ENCODE measurements at regions not wholly inside any gene's neighbourhood (a gene's known extent, or its start where the extent isn't known, plus 50 kb on each side); places are given as distances from the start of the nearest gene placed in this dataset.

DNA sequence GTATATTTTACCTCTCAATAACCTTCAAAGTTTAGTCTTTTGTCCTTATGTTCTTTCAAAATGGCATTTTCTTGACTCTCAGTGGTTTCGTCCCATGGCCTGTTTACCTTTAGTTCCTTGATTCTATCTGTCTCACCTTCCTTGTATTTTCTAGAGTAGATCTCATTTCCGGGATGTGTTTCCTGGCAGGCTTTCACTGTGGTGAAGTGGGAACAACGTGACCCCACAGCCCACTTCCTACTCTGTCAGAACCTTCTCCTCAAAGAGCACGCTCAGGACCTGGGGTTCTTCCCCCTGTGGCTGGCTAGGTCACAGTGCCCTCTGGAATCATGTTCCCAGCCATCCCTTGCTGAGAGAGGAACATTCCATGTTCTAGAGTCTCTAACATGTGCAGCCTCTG, 129.9 kb upstream of the ZNF32 start:
- H2BK20ac ChIP-seq (ENCODE audit: low read length): no peak overlapping the region
- H4K5ac ChIP-seq (ENCODE audit: insufficient read length, low read depth, low read length): no peak overlapping the region
- no peak overlapping the region for H2AK5ac ChIP-seq (ENCODE audit: low read depth, low read length)
- no peaks in the 10 kb centered on the region for H3K36me3 ChIP-seq (ENCODE audit: control insufficient read depth in 2 of 4, insufficient read depth in 4 of 4, low read length in 3 of 4)
- H3K18ac ChIP-seq (ENCODE audit: extremely low read depth, low read length): no peak overlapping the region
- H3K4me2 ChIP-seq (ENCODE audit: insufficient read depth in 1 of 2, low read depth in 2 of 2, low read length in 2 of 2): no peak overlapping the region
- no peak overlapping the region for H4K8ac ChIP-seq (ENCODE audit: extremely low read depth, insufficient read depth, low read length)
- H3K9me3 ChIP-seq (ENCODE audit: insufficient read depth in 2 of 2, low read depth in 1 of 2, low read length in 1 of 2): no peaks in the 10 kb centered on the region
- no peak overlapping the region for H3K9ac ChIP-seq (replicated peaks in 1 of 4; ENCODE audit: extremely low read depth in 1 of 4, low read depth in 3 of 4, low read length in 3 of 4)
- H3K14ac ChIP-seq (ENCODE audit: insufficient read length): no peak overlapping the region
- no peaks in the 10 kb centered on the region for H3K79me2 ChIP-seq (ENCODE audit: control insufficient read depth in 1 of 2, insufficient read depth in 2 of 2, low read length in 2 of 2)
- H2BK12ac ChIP-seq (ENCODE audit: low read depth, low read length): no peak overlapping the region
- H3K23ac ChIP-seq (ENCODE audit: insufficient read length): no peak overlapping the region
- H3K4ac ChIP-seq (replicated peaks; ENCODE audit: insufficient read length, low read depth, low read length): no peak overlapping the region
- no peaks in the 10 kb centered on the region for H4K20me1 ChIP-seq (replicated peaks in 1 of 2; ENCODE audit: control insufficient read depth in 1 of 2, insufficient read depth in 2 of 2, low read length in 2 of 2)
- ChIA-PET POLR2A (ENCODE audit: partially characterized antibody) (no interaction called here), CTCF (ENCODE audit: partially characterized antibody) (interaction anchor here (1.4 kb wide), 1 partner anchor 15 kb away, joined by 4 read pairs; no protein-coding TSS in a partner anchor)
- WGBS, 2 experiments (ENCODE audit: extremely low coverage in 1 of 2, insufficient coverage in 1 of 2, insufficient read length in 1 of 2, insufficient replicate concordance in 2 of 2, low coverage in 1 of 2, low lambda C conversion rate in 2 of 2, missing lambda C conversion rate in 1 of 2): 84% methylated on average over 4 of the region's 4 CpGs; no CpG with 5 or more reads in 1 of the 2 experiments
- no peaks in the 10 kb centered on the region for H3K27me3 ChIP-seq (replicated peaks in 1 of 4; ENCODE audit: control insufficient read depth in 3 of 4, extremely low read depth in 1 of 4, insufficient read depth in 3 of 4, low read length in 3 of 4)
- no peaks in the 10 kb centered on the region; a peak in 1 of 7 replicates for H3K4me1 ChIP-seq (replicated peaks in 1 of 4; ENCODE audit: control insufficient read depth in 3 of 4, insufficient read depth in 4 of 4, low read length in 3 of 4)
- H2BK5ac ChIP-seq (ENCODE audit: low read depth, low read length): no peak overlapping the region
- no peak overlapping the region for H4K91ac ChIP-seq (replicated peaks; ENCODE audit: insufficient read length, low read length)
- no peak overlapping the region for H3K56ac ChIP-seq (replicated peaks; ENCODE audit: insufficient read length, low read depth, low read length)
- no peaks in the 10 kb centered on the region for H3K79me1 ChIP-seq (ENCODE audit: low read depth, low read length)
- DNase-seq (ENCODE audit: low read depth in 1 of 2, low spot score in 2 of 2): no peak
- H3K4me3 ChIP-seq (ENCODE audit: extremely low read depth in 1 of 4, insufficient read depth in 2 of 4, low read depth in 3 of 4, low read length in 4 of 4): no peak overlapping the region
- no peak overlapping the region for H2BK15ac ChIP-seq (ENCODE audit: low read length)
- H3K23me2 ChIP-seq (ENCODE audit: low read depth, low read length): no peaks in the 10 kb centered on the region
- H3K27ac ChIP-seq (ENCODE audit: low read depth, low read length): no peak overlapping the region
- H2BK120ac ChIP-seq (replicated peaks; ENCODE audit: low read depth, low read length): no peak overlapping the region
- H2AFZ ChIP-seq (ENCODE audit: low read length): no peak overlapping the region
- no peak for FAIRE-seq
- TF ChIP-seq CBX5 (IDR thresholded peaks at IDR 0.05; ENCODE audit: low read depth, low read length): no peak
- TF ChIP-seq MAX (IDR thresholded peaks at IDR 0.05): no peak
- TF ChIP-seq SUZ12 (IDR thresholded peaks at IDR 0.05; ENCODE audit: low read length): no peak
- TF ChIP-seq HDAC6 (IDR thresholded peaks at IDR 0.05; ENCODE audit: low read depth, low read length): no peak

Data from H1 (cell line).